Renal cortical epithelial cell (primary cell): ENCODE measurements at regions not wholly inside any gene's neighbourhood (a gene's known extent, or its start where the extent isn't known, plus 50 kb on each side); places are given as distances from the start of the nearest gene placed in this dataset.
"Not testable (repeated sequence)": the region's sequence is repeated elsewhere in the genome, so short reads cannot be mapped to it uniquely, and the experiment has no call there.

Experiments used
- DNase-seq: peaks from one replicate; pipeline ENCODE4 v3.0.0-alpha.2; 2011; ENCODE audit warnings: low read depth

DNA sequence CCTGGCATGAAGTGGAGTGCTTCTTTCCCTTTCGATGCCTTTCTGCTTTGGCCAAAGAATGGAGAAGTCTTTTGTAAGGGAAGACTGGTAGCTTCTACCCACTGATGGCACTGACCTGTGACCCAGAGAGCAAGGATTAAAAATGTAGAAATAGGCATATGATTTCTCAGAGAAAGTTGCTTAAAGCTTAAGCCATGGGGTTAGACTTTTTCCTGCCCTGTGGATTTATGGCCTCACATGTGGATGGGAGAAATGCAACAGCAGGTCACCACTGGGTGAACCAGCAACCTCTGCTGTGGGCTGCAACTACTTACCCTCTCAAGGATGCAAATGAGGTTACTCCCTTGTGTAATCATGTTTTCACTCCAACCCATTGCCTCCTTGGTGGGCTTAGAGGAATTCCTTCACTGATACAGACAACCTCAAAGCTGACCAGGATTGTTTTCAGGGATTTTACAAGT is 86.7 kb upstream of the CDC42EP3 start:
- DNase-seq, result not testable (repeated sequence)

DNA sequence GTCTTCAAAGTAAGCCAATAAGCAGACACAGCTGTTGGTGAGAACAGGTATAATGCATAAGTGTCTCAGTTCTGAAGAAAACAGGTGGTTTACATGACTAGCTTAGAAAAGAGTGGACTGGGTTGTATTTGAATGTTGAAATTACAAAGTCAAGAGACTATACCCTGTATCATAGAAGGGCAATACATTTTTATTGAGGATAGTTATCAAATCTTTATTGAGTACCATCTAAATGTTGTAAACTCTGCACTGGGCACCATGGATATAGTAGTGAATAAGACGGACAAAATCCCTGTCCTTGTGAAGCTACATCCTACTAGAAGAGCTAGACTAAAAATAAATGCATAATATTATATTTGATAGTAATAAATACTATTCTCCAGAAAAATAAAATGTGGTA is 88.5 kb upstream of the CDC42EP3 start:
- DNase-seq, result not testable (repeated sequence)

GRCh38 chr2:37760471-37760870 is 89.0 kb upstream of the CDC42EP3 start:
- no peak for DNase-seq

DNA sequence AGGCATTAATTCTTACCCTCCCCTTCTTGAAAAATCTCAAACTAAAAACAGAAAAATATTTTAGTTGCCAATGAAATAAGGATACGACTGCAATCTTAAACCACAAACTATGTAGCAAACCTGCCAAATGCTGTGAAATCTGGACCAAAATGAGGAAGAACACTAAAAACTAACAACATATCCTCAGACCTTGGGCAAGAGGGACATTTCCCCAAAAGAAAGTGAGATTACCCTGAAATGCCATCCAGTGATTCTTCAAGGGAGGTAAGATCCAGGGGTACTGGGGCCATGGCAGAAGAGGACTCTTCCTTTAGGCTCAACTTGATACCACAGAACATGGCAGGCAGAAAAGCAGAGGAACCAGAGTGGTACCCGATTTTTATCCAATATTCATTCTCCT is 90.8 kb upstream of the CDC42EP3 start:
- not testable (repeated sequence) for DNase-seq

GRCh38 chr2:37764739-37765138 is 93.3 kb upstream of the CDC42EP3 start:
- DNase-seq, result no peak

DNA sequence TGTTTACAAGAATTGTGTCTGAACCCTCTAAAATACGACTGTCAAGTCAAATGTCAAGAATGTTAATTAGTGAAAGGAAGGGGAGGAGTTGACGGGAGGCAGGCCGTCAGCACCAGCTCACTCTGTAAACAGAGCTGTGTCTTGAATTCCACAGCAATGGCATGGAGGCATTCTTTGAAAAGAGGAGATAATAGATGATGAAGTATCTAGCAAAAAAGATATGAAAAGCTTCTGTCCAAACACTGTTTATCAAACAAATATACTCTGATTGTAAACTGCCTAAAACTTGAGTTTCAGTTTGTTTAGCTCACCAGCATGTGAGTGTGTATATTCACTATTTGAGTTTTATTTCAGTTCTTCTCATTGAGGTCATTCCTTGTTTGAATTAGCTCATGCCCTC is 94.7 kb upstream of the CDC42EP3 start:
- DNase-seq, result peak; percentile 54

DNA sequence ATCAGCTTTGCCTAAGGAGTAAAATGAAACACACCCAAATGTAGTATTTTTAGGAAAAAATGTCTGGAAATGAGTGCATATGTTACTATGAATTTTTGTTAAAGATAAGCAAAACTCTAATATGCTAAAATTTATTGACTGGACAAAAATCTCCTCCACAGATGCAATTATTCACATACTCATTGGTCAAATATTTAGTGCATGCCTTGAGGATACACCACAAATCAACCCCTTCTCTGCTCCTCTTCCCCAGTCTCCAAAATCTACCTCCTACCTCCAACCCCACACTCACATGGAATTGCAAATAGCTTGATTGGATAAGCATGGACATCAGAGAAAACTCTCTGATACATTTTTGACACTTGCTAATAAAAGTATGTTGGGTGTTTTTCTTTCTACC is 95.6 kb upstream of the CDC42EP3 start:
- no peak for DNase-seq

DNA sequence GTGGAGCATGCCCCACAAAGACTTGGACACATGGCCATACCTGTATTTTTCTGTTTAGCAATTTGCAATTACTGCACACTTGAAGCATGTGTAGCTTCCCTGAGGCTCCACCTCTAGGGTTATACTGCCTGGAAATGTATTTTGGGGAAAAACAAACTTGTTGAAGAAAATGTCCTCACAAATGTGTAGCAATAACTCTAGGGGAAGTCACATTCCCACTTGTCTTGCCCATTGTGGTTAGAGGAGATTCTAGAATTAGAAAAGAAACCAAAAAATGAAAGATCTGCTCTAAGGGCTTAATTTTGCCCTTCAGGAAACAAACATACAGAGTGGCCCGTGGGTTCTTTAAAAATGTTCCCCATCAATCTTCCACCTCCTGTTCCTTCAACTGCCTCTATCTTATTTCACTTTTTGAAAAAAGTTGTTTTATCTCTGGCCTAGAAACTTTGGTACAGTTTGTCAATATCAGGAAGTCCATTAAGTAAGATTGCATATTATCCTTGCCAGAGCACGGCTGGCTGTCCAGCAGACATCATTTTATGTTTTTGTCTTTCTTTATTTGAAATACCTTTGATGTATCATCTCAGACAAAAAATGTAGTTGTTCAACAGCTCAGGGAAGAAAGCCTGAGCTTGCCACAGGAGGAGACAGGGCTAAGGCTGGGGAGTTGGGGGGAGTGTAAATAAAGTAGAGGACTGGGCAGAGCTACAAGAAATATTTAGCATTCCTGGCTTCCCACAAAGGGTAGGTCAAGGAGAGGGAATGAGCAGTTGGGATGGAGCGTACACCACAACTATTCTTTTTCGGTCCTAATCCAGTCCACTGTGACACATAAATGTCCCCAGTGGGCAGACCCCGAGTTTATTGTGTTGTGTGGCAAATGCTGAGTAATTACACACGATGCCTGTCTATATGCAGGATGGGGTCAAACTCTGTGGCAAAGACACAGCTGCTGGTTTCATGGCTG is 96.8 kb upstream of the CDC42EP3 start:
- DNase-seq, result peak; percentile 93

GRCh38 chr2:37769551-37769950 is 98.1 kb upstream of the CDC42EP3 start:
- DNase-seq, result no peak

DNA sequence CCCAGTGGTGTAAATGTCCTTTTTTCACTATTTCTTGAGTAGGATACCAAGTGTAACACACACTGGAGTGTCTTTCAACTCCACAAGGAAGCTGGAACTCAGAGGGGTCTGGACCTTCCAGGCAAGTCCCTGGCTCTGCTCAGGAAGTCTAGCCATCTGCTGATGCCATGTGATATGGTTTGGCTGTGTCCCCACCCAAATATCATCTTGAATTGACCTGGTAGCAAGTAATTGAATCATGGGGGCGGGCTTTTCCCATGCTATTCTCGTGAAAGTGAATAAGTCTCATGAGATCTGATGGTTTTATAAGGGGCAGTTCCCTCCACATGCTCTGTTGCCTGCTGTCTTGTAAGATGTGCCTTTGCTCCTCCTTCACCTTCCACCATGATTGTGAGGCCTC is 99.4 kb upstream of the CDC42EP3 start:
- no peak for DNase-seq

- DNase-seq, result no peak
Observed at GRCh38 chr2:37771600-37772088, 100.2 kb upstream of the CDC42EP3 start.

- no peak for DNase-seq
Observed at GRCh38 chr2:37773371-37774130, 102.1 kb upstream of the CDC42EP3 start.

DNA sequence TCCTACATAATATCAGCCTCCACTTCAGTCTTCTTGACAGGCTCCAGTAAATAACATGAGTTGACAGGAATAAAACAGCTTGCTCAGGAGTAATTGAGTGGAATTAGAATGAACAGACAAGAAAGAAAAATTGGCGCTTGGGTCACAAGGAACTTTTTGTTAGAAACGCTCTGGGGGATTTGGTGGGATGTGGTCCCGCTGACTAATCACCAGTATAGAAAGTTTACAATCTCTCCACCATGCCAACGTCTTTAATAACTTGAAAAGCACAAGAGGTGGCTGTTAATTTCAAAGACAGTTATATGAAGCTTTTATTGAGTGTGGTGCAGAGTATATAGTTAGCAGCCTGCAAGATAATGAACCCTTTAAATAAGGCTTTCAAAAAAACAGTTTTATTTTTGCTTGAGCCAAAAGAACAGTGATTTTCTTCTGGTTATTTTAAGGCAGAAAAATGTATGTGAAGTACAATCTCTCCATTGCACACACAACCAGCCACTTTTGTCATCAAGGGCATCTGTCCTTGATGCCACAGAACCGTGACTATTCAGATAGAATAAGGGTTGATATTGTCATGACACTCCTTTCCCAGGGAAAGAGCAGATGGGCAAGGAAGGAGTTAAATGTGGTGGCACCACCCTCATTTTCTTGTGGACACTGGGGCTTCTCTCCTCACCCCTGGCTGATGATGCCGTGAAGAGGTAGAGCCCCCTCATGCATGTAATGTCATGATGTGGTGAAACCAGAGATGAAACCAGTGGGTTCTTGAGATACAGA is 102.9 kb upstream of the CDC42EP3 start:
- DNase-seq, result not testable (repeated sequence)

DNA sequence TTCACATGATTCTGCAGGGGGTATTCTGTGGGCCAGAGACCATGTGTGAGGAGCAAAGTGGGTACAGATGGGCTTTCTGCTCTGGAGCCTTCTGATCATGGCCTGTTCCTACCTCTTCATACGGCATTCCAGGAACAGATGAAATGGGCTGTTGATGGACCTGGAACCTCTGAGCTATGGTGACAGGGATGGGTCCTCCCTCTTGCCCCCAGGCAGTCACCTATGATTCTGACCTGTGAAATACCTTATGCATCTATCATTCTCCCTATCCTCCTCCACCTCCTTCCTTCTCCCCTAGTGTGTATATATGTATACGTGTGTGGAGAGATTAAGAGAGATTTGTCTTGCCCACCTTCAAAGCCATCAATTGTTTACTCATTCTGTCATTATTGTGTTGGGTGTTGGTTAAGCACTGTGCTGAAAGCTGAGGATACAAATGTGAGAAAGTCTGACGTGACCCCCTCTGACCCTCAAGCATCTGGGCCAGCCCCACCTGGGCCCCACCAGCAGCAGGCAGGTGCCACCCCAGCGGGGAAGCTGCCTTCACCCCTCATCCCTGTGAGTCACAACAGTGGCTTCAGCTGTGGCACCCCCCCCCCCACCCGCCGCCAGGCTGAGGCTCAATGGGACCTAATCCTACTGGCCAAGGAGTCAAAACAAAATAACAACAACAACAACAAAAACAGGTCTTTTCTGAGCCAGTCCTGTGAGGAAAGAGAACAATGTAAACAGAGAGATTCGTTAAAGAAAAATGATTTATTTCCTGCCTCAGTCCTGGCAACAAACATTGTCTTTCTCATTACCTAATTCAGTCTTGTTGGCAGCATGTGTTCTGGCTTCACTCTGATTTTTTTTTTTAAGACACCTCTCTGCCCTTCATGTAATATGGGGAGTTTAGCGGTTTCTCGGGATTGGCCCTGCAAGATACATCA is 103.8 kb upstream of the CDC42EP3 start:
- DNase-seq, result peak; percentile 36

DNA sequence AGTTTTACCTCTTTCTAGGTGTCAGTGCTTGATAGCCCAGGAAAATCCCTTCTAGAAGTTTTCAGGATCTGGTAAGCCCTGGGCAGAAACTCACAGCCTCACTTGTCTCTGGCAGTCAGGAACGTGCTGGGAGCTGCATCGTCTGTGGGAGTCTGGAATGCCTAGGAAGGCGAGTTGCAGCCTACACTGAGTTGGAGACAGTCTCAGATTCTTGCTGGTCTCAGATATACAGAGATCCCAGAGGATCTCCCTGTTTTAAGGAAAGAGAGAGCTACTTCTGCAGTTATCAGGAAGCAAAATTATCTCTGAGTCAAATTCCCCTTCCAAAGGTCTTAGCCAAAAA is 104.4 kb upstream of the CDC42EP3 start:
- DNase-seq, result peak; percentile 63

GRCh38 chr2:37776487-37776886 is 105.0 kb upstream of the CDC42EP3 start:
- DNase-seq, result peak; percentile 94

DNA sequence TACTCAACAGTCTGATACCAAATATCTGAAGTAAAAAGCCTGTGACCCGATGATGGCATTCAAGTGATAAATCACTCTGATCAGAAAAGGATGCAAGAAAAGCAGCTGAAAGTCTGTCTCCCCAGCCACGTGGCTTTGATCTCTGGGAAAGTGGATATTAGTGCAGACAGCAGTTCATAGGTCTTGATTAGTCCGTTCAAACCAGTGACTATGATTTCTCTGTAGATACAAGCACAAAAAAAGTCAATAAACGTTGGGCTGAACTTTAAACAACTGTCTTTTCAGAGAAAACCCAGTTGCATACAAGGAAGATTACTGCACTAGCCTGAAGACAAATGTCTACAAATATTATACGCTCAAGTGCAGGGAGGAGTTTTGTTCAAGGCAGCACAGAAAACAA is 107.7 kb upstream of the CDC42EP3 start:
- no peak for DNase-seq

DNA sequence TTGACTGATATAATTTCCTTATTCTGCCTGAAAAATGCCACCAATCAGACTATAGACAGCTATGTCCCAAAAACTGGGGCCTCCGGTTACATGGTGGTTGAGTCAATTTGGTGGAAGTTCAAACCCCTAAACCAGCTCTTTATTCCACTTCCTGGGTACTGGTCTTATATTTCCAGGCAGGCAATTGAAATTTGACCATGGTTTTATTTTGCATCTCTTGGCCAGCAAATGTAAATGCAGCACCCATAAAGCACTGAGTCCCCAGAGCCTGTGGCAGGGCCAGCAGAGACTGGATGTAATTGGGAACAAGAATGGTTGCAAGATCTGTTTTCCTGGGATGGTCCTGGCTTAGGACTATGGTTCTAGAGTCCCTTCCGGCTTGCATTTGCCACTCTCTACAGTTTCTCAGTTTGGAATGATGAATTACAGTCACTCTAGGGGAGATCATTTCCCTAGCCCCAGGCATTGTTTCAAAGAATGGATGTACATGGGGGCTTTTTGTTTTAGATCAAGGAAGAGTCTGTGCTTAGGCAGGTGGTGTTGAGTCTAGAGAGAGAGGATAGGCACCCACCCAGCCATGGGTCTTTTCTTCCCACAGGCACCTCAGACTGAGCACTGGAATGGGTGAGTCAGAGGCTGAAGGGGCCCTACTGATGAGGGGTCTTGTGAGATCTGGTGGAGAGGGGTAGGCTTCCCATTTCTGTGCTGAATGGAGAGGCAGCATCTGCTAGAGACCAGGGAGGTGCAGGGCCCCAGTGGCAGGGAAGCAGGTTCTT is 108.4 kb upstream of the CDC42EP3 start:
- no peak for DNase-seq

DNA sequence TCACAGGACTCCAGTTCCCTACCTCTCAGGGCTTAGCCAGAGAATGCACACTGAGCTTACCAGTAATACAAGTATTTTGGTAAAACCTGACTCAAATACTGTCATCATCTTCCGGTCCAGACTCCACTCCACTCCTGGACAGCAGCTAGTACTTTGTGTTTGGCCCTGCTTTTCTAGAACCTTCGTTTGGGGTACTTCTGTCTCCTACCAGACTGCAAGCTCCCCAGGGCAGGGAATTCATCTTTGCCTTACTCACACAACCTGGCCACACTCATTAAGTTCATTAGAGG is 108.9 kb upstream of the CDC42EP3 start:
- DNase-seq, result no peak

- no peak for DNase-seq
Observed at GRCh38 chr2:37781028-37781427, 109.6 kb upstream of the CDC42EP3 start.
